HL-60 (cell line): ENCODE measurements at regions not wholly inside any gene's neighbourhood (a gene's known extent, or its start where the extent isn't known, plus 50 kb on each side); places are given as distances from the start of the nearest gene placed in this dataset.

Experiments
- GABPA ChIP-seq: IDR thresholded peaks from 2 replicates; pipeline ENCODE4 v1.6.1; 2012; ENCODE audit warnings: low read depth
- POLR2AphosphoS5 ChIP-seq: IDR thresholded peaks from 2 replicates; pipeline ENCODE4 v1.6.1; 2012; ENCODE audit warnings: low read depth
- TF ChIP-seq, protein P1 (sequence below): IDR thresholded peaks from one replicate; pipeline ENCODE4 v1.5.1; 2011; ENCODE audit warnings: low read length, control low read depth, inconsistent platforms; ENCODE audit not compliant: insufficient read depth
- TF ChIP-seq, protein P2 (sequence below): IDR thresholded peaks from 2 replicates; pipeline ENCODE4 v1.6.1; 2012; ENCODE audit warnings: low read depth; ENCODE audit not compliant: insufficient replicate concordance

DNA sequence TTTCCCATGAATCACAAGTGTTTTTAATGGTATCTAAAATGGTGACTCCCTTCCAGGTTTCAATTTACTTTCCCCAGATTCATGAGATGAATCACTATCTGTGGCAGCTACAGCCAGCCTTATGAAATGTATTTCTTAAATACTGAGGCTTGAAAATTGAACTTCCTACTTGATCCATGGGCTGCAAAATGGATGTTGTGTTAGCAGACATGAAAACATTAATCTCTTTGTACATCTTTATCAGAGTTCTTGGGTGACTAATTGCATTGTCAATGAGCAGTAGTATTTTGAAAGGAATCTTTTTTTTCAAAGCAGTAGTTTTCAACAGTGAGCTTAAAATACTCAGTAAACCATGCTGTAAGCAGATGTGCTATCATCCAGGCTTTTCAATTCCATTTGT is 250.8 kb downstream of the SLC6A15 start:
- TF ChIP-seq, protein P1, sequence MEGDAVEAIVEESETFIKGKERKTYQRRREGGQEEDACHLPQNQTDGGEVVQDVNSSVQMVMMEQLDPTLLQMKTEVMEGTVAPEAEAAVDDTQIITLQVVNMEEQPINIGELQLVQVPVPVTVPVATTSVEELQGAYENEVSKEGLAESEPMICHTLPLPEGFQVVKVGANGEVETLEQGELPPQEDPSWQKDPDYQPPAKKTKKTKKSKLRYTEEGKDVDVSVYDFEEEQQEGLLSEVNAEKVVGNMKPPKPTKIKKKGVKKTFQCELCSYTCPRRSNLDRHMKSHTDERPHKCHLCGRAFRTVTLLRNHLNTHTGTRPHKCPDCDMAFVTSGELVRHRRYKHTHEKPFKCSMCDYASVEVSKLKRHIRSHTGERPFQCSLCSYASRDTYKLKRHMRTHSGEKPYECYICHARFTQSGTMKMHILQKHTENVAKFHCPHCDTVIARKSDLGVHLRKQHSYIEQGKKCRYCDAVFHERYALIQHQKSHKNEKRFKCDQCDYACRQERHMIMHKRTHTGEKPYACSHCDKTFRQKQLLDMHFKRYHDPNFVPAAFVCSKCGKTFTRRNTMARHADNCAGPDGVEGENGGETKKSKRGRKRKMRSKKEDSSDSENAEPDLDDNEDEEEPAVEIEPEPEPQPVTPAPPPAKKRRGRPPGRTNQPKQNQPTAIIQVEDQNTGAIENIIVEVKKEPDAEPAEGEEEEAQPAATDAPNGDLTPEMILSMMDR: no peak
- TF ChIP-seq POLR2AphosphoS5: no peak
- no peak for TF ChIP-seq GABPA
- TF ChIP-seq, protein P2, sequence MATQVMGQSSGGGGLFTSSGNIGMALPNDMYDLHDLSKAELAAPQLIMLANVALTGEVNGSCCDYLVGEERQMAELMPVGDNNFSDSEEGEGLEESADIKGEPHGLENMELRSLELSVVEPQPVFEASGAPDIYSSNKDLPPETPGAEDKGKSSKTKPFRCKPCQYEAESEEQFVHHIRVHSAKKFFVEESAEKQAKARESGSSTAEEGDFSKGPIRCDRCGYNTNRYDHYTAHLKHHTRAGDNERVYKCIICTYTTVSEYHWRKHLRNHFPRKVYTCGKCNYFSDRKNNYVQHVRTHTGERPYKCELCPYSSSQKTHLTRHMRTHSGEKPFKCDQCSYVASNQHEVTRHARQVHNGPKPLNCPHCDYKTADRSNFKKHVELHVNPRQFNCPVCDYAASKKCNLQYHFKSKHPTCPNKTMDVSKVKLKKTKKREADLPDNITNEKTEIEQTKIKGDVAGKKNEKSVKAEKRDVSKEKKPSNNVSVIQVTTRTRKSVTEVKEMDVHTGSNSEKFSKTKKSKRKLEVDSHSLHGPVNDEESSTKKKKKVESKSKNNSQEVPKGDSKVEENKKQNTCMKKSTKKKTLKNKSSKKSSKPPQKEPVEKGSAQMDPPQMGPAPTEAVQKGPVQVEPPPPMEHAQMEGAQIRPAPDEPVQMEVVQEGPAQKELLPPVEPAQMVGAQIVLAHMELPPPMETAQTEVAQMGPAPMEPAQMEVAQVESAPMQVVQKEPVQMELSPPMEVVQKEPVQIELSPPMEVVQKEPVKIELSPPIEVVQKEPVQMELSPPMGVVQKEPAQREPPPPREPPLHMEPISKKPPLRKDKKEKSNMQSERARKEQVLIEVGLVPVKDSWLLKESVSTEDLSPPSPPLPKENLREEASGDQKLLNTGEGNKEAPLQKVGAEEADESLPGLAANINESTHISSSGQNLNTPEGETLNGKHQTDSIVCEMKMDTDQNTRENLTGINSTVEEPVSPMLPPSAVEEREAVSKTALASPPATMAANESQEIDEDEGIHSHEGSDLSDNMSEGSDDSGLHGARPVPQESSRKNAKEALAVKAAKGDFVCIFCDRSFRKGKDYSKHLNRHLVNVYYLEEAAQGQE: no peak
